ENCODE measurements at regions not wholly inside any gene's neighbourhood (a gene's known extent, or its start where the extent isn't known, plus 50 kb on each side); places are given as distances from the start of the nearest gene placed in this dataset.
"Not testable (repeated sequence)": the region's sequence is repeated elsewhere in the genome, so short reads cannot be mapped to it uniquely, and the experiment has no call there.

DNA sequence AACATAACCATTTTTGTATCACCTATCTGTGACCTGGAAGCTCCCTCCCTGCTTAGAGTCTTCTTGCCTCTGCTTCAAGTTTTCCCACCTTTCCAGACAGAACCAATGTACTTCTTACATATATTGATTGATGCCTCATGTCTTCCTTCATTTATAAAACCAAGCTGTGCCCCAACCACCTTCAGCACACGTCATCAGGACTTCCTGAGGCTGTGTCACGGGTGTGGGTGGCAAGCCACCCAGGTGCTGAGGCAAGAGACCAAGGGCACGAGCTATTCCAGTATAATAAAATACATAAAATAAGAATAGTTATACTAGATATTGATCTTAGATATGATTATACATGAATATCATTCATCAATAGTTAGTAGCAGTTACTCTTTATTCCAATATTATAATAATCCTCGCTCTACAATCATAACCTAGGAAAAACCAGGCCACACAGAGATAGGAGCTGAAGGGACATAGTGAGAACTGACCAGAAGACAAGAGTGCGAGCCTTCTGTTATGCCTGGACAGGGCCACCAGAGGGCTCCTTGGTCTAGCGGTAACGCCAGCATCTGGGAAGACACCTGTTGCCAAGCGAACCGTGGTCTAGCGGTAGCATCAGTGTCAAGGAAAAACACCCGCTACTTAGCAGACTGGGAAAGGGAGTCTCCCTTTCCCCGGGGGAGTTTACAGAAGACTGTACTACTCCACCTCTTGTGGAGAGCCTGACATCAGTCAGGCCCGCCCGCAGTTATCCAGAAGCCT is 180.2 kb upstream of the ERCC4 start:
- DNase-seq (ENCODE audit: low read depth), result not testable (repeated sequence)

DNA sequence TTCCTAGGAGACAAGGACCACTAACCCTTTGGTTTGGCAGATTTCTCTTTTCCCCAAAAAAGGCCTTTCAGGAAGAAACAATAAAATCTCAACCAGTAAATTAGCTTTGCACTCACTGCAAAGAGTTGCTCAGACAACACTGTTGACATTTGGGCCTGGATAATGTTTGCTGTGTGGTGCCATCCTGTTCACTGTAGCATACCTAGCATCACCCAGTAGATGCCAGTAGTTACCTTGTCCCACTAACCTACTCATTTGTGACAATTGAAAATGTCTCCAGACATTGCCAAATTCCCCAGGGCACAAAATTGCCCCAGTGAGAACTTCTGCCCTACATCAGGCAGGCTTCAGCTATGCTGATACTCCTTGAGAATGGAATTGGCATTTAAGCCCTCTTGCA is 177.0 kb upstream of the ERCC4 start:
- no peak for DNase-seq (ENCODE audit: low read depth)

DNA sequence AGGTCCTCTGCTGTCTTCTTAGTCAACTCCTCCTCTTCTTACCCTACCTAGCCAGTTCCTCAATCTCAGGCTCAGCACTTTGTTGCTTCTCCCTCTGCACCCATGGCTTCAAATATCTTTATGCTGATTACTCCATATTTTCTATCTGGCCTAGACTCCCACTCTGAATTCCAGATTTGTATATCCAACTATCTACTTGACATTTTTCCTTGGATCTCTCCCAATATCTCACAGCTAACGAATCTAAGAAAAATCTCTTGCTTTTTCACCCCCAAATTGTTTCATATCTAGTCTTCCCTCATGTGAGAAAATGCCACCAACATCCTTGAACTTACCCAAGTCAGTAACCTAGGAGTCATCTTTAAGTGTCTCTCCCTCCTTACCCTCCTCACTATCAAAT is 176.4 kb upstream of the ERCC4 start:
- DNase-seq (ENCODE audit: low read depth), result no peak

DNA sequence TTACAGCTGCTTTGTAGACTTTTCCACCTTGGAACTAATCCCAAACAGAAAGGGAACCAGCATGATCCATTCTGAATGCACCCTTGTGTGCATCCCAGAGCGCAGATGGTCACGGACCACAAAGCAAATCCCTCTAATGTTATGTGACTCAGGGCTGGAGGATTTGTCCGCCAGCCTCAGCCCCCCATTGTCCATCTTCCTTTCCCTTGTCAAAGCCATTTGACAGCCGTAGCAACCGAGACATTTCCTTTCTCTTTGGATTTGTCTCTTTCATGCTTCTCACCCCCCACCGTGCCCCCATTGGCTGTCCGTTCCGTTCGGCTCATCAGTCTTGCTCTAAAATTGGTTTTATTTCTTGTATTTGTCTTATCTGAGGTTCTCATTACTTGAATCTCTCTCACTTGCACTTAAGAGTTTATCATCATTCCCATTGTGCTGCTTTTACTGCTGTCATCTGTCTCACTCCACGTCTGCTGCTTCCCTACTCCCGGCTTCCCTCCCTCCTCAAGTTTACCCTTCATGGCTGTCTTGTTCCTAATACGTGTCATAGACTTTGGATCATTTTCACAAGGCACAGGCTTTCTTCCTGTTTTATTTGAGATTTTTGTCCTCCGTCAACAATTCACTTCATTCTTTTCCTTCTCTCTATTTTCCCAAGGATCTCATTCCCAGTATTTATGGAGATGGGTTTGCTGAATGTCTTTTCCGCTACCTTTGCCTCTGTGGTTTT is 163.4 kb upstream of the ERCC4 start:
- no peak for DNase-seq (ENCODE audit: low read depth)

DNA sequence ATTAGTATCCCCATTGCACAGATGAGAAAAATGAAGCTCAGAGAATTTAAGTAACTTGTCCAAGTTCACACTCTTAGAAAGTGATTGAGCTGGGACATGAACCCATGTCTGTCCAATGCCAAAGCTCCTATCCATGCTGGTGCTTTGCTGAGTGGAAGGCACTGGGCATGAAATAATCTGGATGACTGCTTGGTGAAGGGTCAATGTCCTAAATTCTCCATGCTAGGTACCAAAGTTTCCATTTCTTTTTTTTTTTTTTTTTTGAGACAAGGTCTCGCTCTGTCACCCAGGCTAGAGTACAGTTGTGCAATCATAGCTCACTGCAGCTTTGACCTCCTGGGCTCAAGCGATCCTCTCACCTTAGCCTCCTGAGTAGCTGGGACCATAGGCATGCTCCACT is 153.6 kb upstream of the ERCC4 start:
- no peak for DNase-seq (ENCODE audit: low read depth)

DNA sequence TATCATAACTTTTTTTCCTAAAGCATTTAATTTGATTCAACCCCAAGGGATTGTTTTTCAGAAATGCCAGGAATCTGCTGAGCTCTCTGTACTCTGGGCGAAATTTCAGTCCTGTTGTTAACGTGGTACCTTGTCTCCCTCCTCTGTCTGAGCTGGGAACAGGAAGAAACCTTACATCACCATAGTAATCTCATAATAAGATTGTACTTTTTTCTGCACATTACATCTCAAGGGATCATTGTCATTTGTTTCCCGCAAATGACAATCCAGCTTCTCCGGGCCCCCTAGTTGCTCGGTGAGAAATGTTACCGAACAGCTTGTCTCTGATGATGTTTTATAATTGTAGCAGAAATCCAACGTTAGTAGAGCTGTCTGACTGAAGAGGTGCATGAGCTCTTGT is 152.7 kb upstream of the ERCC4 start:
- DNase-seq (ENCODE audit: low read depth), result no peak

DNA sequence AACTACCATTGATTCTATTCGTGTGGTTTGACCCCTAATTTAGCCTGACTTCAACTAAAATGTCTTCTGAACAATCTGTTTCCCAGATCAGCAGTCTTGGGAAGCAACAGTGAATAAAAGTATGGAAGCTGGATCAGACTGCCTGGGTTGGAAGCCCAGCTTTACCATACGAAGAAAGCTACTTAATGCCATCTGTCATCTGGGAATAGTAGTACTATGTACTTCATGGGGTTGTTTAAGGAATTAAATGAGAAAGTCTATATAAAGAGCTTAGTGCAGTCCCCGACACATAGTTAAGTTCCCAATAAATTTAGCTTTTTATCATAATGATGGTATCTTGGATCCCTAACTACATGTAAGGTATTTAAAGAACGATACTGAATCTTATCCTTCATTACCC is 151.5 kb upstream of the ERCC4 start:
- DNase-seq (ENCODE audit: low read depth), result no peak

DNA sequence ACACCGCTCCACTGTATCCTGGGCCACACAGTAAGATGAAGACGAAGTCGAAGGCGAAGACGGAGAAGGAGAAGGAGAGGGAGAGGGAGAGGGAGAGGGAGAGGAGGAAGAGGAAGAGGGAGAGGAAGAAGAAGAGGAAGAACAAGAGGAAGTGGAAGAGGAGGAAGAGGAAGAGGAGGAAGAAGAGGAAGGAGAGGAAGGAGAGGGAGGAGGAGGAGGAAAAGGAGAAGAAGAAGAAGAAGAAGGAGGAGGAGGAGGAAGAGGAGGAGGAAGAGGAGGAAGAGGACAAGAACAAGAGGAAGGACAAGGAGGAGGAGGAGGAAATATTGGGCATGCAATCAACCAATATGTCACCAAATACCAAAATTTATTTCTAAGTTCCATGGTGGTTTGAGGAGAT is 149.5 kb upstream of the ERCC4 start:
- DNase-seq (ENCODE audit: low read depth), result no peak

DNA sequence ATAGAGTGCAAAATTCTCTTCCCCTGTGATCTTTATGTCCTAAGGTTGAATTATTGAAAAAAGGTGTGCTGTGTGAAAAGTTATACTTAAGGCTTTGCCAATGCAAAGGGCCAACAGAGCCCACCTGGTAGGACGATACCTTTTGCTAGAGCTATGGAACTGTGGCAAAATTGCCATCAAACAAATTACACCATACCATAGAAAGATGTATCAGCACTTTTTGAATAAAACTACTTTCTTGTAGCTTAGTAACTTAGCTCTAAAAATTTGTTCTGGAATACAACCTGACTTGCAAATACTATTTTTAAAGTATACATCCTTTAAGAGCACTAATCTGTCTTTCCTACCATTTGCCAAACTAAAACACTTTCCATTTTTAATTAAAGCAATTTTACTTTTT is 147.2 kb upstream of the ERCC4 start:
- no peak for DNase-seq (ENCODE audit: low read depth)

DNA sequence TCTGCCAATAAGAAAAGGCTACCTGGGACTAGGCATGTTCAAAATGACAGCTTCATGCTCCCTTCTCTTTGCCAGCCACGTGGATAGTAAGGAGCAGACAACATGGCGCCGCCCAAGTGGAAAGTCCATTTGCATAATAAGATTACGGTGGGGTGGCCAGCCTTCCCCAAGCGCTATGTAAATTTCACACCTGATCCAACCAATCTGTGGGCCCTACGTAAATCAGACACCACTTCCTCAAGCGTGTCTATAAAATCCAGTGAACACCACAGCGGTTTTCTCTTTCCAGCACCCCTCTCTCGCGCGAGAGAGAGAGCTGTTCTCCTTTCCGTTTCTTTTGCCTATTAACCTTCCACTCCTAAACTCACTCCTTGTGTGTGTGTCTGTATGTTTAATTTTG is 140.3 kb upstream of the ERCC4 start:
- DNase-seq (ENCODE audit: low read depth), result no peak

DNA sequence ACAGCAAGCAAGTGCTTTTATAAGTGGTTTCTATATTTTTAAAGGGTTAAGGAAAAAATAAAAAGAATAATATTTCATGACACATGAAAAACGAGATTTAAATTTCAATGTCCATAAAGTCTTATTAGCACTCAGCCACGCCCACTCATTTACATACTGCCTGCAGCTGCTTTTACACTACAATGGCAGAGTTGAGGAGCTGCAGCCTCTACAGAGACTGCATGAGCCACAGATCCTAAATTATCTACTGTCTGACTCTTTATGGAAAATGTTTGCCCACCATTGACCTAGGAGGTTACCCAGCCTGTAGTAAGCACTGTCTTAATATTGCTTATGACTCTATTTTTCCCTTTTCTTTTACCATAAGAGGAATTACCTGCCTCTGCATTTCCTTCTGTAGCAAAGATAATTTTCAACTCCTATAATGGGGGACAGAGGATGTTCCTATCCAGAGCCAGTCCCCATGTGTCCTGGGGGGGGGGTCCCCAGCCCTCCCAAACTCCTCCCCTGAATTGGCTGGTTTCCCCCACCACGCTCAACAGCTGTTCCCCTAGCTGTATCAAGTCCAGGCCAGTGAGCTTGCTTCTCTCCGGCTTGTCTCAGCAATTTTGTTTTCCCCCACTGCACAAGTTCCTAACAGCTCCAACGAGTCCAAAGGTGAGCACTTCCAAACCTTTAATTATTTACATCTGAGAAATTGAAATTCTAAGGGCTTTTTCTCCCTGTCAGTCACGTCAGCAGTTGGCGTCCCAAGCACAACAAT is 139.4 kb upstream of the ERCC4 start:
- no peak for DNase-seq (ENCODE audit: low read depth)

DNA sequence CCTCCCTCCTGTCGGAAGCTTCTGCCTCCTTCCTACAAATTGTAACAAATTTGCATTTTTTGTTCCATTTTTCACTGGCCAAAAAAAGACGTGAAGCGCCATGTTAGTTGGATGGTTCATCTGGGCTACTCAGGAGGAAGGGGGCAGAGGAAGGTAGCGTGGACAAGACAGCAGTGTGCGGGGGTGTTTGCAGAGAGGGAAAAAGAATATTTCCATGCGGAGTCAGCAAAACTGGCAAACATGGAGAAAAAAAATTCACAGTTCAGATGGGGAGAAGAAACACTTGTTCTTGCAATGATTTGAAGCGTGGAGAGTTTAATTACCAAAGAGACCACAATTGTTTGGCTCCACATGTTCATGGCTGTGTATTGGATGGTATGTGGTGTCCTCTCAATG is 138.8 kb upstream of the ERCC4 start:
- DNase-seq (ENCODE audit: low read depth), result no peak

DNA sequence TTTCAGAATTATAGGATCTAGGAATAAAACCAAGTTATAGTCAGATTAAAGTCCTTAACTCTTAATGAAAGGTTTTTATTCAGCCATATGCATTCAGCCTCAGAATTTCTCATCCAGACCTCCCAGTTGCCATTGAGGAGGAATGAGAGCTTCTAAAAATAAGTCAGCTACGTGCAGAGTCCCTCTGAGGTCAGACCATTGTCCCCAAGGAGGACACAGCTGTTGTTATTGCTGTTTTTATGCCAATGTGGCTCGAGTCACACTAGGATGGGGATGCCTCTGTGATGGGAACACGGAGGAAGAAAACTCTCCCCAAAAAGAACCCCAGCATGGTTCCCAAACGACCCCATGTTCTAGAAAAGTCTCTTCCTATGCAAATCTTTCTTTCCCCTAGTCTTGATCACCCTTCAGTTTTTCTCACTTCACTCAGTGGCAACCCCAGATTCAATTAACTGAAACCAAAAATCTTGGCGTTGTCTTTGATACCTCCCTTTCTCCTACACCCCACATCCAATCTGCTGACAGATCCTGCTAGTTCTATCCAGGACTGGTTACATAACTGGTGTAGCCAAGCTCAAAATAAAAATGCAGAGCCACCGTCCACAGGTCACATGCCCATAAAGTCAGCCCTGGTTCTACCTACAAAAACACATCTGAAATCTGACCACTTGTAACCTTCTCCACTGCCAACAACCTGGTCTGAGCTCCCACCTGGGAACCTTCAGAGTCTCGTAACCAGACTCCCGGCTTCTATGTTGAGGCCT is 138.2 kb upstream of the ERCC4 start:
- no peak for DNase-seq (ENCODE audit: low read depth)

DNA sequence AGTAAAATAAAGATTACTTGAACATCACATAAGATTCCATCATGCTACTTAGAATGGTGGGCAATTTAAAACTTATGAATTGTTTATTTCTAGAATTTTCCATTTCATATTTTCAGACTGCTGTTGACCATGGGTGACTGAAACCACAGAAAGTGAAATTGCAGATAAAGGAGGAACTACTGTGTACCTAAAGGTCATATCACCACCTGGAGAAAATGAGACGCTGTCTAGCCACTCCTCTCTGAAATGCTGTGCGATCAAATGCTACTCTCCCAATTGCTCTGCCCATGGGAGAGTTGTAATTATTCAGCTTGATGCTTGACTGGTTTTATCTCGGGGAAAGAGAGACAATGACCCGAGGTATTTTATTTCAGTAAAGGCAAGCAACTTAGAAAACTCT is 128.9 kb upstream of the ERCC4 start:
- DNase-seq (ENCODE audit: low read depth), result no peak

DNA sequence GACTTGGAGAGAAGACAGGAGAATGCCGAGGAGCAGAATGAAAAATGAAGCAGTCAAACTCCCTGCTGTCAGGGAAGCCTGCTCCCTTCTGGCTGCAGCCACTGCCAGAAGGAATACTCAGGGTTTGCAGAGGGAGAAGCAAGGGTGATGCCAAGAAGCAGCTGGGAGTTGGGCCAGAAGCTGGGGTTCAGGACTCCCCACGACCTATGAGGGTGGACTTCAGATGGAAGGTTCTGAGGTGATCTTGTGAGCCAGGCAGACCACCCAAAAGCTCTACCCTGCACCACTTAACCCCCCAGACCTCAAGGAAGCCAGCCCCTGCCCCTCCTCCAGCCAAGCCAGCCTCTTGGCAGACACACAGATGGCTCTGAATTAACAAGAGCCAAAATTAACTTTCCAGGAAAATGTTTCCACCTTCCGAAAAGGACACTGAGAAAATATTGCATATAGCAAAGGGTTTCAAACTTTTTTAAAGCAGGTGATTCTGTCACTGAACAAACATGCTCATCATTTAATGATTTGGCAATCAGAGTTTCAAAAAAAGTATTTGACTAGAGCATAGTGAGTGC is 126.0 kb upstream of the ERCC4 start:
- no peak for DNase-seq (ENCODE audit: low read depth)

DNA sequence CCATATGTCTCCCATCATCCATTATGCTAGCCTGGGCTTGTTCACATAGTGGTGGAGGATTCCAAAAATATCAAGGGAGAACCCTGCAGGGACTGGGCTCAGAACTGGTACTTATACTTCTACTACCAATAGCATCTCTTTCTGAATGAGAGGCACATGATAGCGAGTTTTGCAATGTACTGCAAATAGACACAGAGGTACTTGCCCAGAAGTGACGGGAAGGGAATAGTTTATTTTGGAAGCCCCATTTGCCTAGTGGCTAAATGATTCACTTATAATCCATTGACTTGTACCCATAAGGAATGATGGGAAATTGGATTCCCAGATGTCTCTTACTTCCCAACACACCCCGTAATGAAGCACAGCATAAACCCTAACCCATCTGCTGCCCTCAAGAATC is 124.8 kb upstream of the ERCC4 start:
- DNase-seq (ENCODE audit: low read depth), result no peak

DNA sequence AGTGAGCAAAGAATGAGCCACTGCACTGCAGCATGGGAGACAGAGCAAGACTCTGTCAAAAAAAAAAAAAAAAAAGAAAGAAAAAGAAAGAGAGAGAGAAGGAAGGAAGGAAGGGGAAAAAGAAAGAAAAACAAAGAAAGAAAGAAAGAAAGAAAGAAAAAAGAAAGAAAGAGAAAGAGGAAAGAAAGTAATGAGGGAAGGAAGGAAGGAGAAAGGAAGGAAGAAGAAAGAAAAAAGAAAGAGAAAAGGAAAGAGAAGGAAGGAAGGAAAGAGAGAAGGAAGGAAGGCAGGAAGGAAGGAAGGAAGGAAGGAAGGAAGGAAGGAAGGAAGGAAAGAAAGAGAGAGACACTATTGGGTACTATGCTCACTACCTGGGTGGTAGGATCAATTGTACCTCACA is 122.2 kb upstream of the ERCC4 start:
- DNase-seq (ENCODE audit: low read depth), result no peak

DNA sequence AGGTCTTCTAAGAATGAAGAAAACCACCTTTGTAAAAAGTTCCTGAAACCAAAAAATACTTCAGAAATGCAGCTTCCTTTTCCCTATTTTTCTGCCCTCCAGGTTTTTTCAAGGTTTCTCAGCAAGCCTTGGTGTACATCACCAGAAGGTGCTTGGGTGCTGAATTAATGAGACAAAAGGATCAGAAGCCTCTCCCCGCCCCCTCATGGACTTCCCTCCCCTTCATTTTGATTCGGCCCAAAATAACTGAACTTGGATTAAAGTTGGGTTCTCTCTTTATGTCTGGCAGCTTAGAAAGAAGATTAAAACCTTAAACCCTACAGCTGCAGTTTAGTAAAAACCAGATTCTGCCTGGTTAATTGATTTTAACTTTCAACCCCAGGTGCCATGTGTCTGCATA is 121.7 kb upstream of the ERCC4 start:
- no peak for DNase-seq (ENCODE audit: low read depth)

DNA sequence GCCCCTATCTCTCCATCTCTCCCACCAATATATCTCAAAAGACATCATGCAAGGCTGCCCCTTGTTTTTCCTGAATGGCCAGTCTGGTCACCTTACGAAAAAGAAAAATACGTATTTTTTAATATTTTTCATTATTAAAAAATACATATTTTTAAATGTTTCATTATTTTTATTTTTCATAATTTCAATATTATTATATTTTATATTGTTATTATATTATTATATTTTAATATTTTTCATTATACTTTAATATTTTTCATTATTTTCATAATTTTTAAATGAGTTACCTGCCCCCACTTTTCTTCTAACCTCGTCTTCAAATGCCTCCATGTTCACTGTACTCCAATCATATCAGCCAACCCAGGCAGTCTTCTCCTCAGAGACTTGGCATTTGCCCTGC is 116.0 kb upstream of the ERCC4 start:
- no peak for DNase-seq (ENCODE audit: low read depth)

DNA sequence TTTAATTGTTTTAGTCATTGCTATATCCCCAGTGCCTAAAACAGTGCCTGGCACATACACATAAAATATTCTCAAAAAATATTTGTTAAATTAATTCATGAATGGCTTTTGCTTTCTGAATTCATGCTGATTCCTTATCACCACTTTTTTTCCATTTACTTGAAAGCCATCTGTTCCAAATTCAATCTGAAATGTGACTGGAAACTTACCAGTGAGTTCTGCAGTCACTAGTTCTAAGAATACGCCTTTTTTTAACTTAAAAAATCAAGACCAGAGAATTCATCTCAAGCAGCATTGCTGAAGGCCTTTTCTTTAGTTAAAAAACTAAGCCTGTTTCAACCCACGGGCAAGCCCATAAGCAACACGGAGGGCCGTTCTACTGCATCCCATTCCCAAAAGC is 114.0 kb upstream of the ERCC4 start:
- no peak for DNase-seq (ENCODE audit: low read depth)

DNA sequence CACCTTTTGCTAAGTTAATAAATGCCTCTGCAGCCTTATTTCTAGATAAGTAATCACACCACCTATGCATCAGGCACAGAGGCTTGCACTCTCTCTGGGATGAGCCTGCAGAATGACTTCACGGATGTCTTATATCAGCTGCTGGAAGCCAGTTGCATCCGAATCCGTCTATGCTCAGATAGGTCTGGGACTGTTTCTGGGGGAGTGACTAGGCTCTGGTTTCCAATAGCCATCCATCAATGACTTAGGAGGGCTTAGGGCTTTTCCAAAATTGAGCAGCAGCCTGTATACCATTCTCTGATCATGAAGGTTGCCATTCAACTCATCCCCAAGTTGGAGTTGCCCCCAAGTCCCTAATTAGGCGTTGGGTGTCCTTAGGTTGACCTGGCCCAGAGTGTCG is 113.3 kb upstream of the ERCC4 start:
- no peak for DNase-seq (ENCODE audit: low read depth)

DNA sequence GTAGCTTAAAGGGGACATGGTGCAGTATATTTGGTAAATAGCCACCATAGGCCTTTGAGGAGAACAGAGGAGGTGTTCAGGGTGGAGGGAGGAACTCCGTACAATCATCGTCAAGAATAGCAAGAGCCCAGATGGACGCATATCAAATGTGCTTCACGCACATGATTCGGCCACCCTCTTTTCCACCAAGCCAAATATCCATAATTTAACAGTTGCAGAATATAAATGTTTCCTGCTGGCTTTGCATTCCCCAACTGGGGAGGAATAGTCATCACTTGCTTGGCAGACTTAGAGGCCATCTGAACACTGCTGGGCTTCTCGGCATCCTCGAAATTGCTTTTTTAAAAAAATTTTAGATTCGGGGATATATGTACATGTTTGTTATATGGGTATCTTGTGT is 111.9 kb upstream of the ERCC4 start:
- no peak for DNase-seq (ENCODE audit: low read depth)
